ENCODE measurements at regions not wholly inside any gene's neighbourhood (a gene's known extent, or its start where the extent isn't known, plus 50 kb on each side); places are given as distances from the start of the nearest gene placed in this dataset.

DNA sequence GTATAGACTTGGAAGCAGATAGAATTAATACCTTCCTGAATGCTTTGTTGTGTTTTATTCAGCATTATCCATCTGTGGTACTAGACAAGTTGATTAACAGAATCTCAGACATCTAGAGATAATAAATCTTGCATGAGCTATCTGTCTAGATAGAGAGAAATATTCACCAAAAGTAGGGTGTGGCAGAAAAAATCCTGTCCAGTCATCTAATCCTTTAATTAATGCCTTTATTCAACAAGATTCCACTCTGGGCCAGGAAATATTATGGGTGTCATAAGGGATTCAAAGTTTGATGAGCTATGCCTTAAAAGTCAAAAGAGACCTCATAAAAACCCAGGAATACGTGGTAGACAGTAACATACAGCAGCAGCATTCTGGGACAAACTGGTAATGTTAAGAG, 601.2 kb downstream of the LMO4 start:
- Histone ChIP-seq H3K79me2 (ENCODE audit: insufficient read depth, low read length) (no peaks in the 10 kb centered on the region), H3K4me3 (replicated peaks in 1 of 3; ENCODE audit: low read depth in 2 of 3, low read length in 3 of 3) (no peak overlapping the region), H3K9me3 (replicated peaks in 1 of 2; ENCODE audit: control insufficient read depth in 1 of 2, insufficient read depth in 1 of 2, low read length in 2 of 2) (peaks cover 4 to 8% of the 10 kb centered on the region in 2 donors), H3K9ac (ENCODE audit: insufficient read depth, low read length, poor library complexity, severe bottlenecking) (no peak overlapping the region), H3K36me3 (replicated peaks in 1 of 2; ENCODE audit: control insufficient read depth in 1 of 2, insufficient read depth in 2 of 2, low read length in 2 of 2) (no peaks in the 10 kb centered on the region), H3K4me2 (replicated peaks; ENCODE audit: extremely low read depth, low read length, poor library complexity, severe bottlenecking) (no peak overlapping the region), H3K27ac (ENCODE audit: low read depth in 1 of 2, low read length in 2 of 2) (no peak overlapping the region), H2AFZ (ENCODE audit: insufficient read depth, low read depth, low read length, poor library complexity, severe bottlenecking) (no peak overlapping the region), H3K27me3 (ENCODE audit: control insufficient read depth in 2 of 2, insufficient read depth in 2 of 2, low read length in 2 of 2) (no peaks in the 10 kb centered on the region), H3K4me1 (ENCODE audit: control insufficient read depth in 1 of 2, insufficient read depth in 2 of 2, low read length in 2 of 2) (no peaks in the 10 kb centered on the region), H4K20me1 (ENCODE audit: insufficient read depth, low read length) (no peaks in the 10 kb centered on the region)
- H3K4me3 Mint-ChIP-seq: no peak overlapping the region
- WGBS (ENCODE audit: insufficient coverage): no CpG with 5 or more reads among the region's 1 CpG
- TF ChIP-seq, protein P1, sequence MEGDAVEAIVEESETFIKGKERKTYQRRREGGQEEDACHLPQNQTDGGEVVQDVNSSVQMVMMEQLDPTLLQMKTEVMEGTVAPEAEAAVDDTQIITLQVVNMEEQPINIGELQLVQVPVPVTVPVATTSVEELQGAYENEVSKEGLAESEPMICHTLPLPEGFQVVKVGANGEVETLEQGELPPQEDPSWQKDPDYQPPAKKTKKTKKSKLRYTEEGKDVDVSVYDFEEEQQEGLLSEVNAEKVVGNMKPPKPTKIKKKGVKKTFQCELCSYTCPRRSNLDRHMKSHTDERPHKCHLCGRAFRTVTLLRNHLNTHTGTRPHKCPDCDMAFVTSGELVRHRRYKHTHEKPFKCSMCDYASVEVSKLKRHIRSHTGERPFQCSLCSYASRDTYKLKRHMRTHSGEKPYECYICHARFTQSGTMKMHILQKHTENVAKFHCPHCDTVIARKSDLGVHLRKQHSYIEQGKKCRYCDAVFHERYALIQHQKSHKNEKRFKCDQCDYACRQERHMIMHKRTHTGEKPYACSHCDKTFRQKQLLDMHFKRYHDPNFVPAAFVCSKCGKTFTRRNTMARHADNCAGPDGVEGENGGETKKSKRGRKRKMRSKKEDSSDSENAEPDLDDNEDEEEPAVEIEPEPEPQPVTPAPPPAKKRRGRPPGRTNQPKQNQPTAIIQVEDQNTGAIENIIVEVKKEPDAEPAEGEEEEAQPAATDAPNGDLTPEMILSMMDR (IDR thresholded peaks at IDR 0.05): no peak
- H3K27ac Mint-ChIP-seq: no peak overlapping the region
- no peaks in the 10 kb centered on the region for H3K27me3 Mint-ChIP-seq (ENCODE audit: low read depth in 3 of 3)
- peaks cover 4 to 11% (median 9%) of the 10 kb centered on the region in 7 donors for H3K9me3 Mint-ChIP-seq
- H3K4me1 Mint-ChIP-seq: no peaks in the 10 kb centered on the region
- intact Hi-C loops (cut with micrococcal nuclease): no loop called here
- no peak for DNase-seq
- H3K36me3 Mint-ChIP-seq: no peaks in the 10 kb centered on the region

- no peak overlapping the region for H3K27ac Mint-ChIP-seq
- Histone ChIP-seq H3K27me3 (ENCODE audit: control insufficient read depth in 2 of 2, insufficient read depth in 2 of 2, low read length in 2 of 2) (no peaks in the 10 kb centered on the region), H3K36me3 (replicated peaks in 1 of 2; ENCODE audit: control insufficient read depth in 1 of 2, insufficient read depth in 2 of 2, low read length in 2 of 2) (no peaks in the 10 kb centered on the region), H3K9me3 (replicated peaks in 1 of 2; ENCODE audit: control insufficient read depth in 1 of 2, insufficient read depth in 1 of 2, low read length in 2 of 2) (peaks cover 4 to 8% of the 10 kb centered on the region in 2 donors), H3K9ac (ENCODE audit: insufficient read depth, low read length, poor library complexity, severe bottlenecking) (no peak overlapping the region), H4K20me1 (ENCODE audit: insufficient read depth, low read length) (no peaks in the 10 kb centered on the region), H3K4me2 (replicated peaks; ENCODE audit: extremely low read depth, low read length, poor library complexity, severe bottlenecking) (no peak overlapping the region), H2AFZ (ENCODE audit: insufficient read depth, low read depth, low read length, poor library complexity, severe bottlenecking) (no peak overlapping the region), H3K4me3 (replicated peaks in 1 of 3; ENCODE audit: low read depth in 2 of 3, low read length in 3 of 3) (no peak overlapping the region), H3K4me1 (ENCODE audit: control insufficient read depth in 1 of 2, insufficient read depth in 2 of 2, low read length in 2 of 2) (no peaks in the 10 kb centered on the region), H3K79me2 (ENCODE audit: insufficient read depth, low read length) (no peaks in the 10 kb centered on the region), H3K27ac (ENCODE audit: low read depth in 1 of 2, low read length in 2 of 2) (no peak overlapping the region)
- H3K36me3 Mint-ChIP-seq: no peaks in the 10 kb centered on the region
- no peaks in the 10 kb centered on the region for H3K27me3 Mint-ChIP-seq (ENCODE audit: low read depth in 3 of 3)
- intact Hi-C loops (cut with micrococcal nuclease): no loop called here
- no peak for DNase-seq
- no peaks in the 10 kb centered on the region for H3K4me1 Mint-ChIP-seq
- H3K9me3 Mint-ChIP-seq: peaks cover 4 to 11% (median 9%) of the 10 kb centered on the region in 7 donors
- WGBS (ENCODE audit: insufficient coverage): 100% methylated on average over 1 of the region's 1 CpG
- H3K4me3 Mint-ChIP-seq: no peak overlapping the region
- TF ChIP-seq, protein P1 (IDR thresholded peaks at IDR 0.05): no peak
Measured at GRCh38 chr1:87930796-87931195, 602.1 kb downstream of the LMO4 start.

All from CD14-positive monocyte (primary cell).